Skeletal muscle tissue (tissue), 3 donors: ENCODE measurements at regions not wholly inside any gene's neighbourhood (a gene's known extent, or its start where the extent isn't known, plus 50 kb on each side); places are given as distances from the start of the nearest gene placed in this dataset.

Experiments
- H3K27ac ChIP-seq: one replicate; pipeline ENCODE4 v1.7.0; 2013; ENCODE audit warnings: mild to moderate bottlenecking, low read depth, low read length, inconsistent platforms
- H3K27me3 ChIP-seq, 3 donors: one replicate each; pipeline ENCODE4 v1.7.0; 2013; ENCODE audit warnings: low read length in 3 of 3; ENCODE audit not compliant: control insufficient read depth in 3 of 3, insufficient read depth in 3 of 3
- H3K36me3 ChIP-seq, 3 donors: one replicate each; pipeline ENCODE4 v1.7.0; 2013; ENCODE audit warnings: low read length in 3 of 3; ENCODE audit not compliant: control insufficient read depth in 3 of 3, insufficient read depth in 3 of 3
- H3K4me1 ChIP-seq, 3 donors: one replicate each; pipeline ENCODE4 v1.7.0; 2013; ENCODE audit warnings: low read length in 3 of 3, mild to moderate bottlenecking in 3 of 3; ENCODE audit not compliant: control insufficient read depth in 3 of 3, insufficient read depth in 3 of 3
- H3K4me3 ChIP-seq, 3 donors: one replicate each; pipeline ENCODE4 v1.7.0; 2013; ENCODE audit warnings: low read length in 3 of 3
- H3K9ac ChIP-seq, 3 donors: one replicate each; pipeline ENCODE4 v1.7.0; 2013; ENCODE audit warnings: low read length in 3 of 3, mild to moderate bottlenecking in 3 of 3, moderate library complexity in 2 of 3, low read depth in 1 of 3
- H3K9me3 ChIP-seq, 3 donors: one replicate each; pipeline ENCODE4 v1.7.0; 2013; ENCODE audit warnings: low read length in 3 of 3; ENCODE audit not compliant: control insufficient read depth in 3 of 3
- donor health status: Osteomylitis.

- no peaks in the 10 kb centered on the region for H3K4me1 ChIP-seq
- no peak overlapping the region for H3K9ac ChIP-seq
- no peak overlapping the region for H3K4me3 ChIP-seq
- no peaks in the 10 kb centered on the region for H3K36me3 ChIP-seq
- no peaks in the 10 kb centered on the region for H3K27me3 ChIP-seq
- H3K27ac ChIP-seq = no peak overlapping the region
- no peaks in the 10 kb centered on the region for H3K9me3 ChIP-seq
Observed at GRCh38 chr5:87649455-87649854, 236.7 kb upstream of the CCNH start.

- Histone ChIP-seq H3K27ac (no peak overlapping the region), H3K9me3 (no peaks in the 10 kb centered on the region), H3K9ac (no peak overlapping the region), H3K4me3 (no peak overlapping the region), H3K27me3 (no peaks in the 10 kb centered on the region), H3K4me1 (no peaks in the 10 kb centered on the region), H3K36me3 (no peaks in the 10 kb centered on the region)
Observed at GRCh38 chr5:87645224-87645623, 232.5 kb upstream of the CCNH start.

GRCh38 chr5:87640902-87641301 lies 228.2 kb upstream of the CCNH start:
- Histone ChIP-seq H3K4me3 (no peak overlapping the region), H3K27ac (no peak overlapping the region)

GRCh38 chr5:87627363-87627762 lies 214.6 kb upstream of the CCNH start:
- Histone ChIP-seq H3K4me1 (no peaks in the 10 kb centered on the region), H3K9me3 (no peaks in the 10 kb centered on the region), H3K9ac (no peak overlapping the region), H3K27me3 (no peaks in the 10 kb centered on the region), H3K4me3 (no peak overlapping the region), H3K27ac (no peak overlapping the region), H3K36me3 (no peaks in the 10 kb centered on the region)

More at GRCh38 chr5:87640902-87641301, 228.2 kb upstream of the CCNH start:
- H3K9ac ChIP-seq = no peak overlapping the region
- H3K4me1 ChIP-seq = no peaks in the 10 kb centered on the region
- no peaks in the 10 kb centered on the region for H3K27me3 ChIP-seq
- no peaks in the 10 kb centered on the region for H3K36me3 ChIP-seq
- no peaks in the 10 kb centered on the region for H3K9me3 ChIP-seq

GRCh38 chr5:87608385-87608784 lies 195.7 kb upstream of the CCNH start:
- Histone ChIP-seq H3K27me3 (no peaks in the 10 kb centered on the region), H3K27ac (no peak overlapping the region), H3K36me3 (no peaks in the 10 kb centered on the region), H3K9ac (no peak overlapping the region), H3K4me1 (no peaks in the 10 kb centered on the region), H3K4me3 (no peak overlapping the region), H3K9me3 (peaks cover 0 to 2% (median 0%) of the 10 kb centered on the region in 3 donors)

- no peaks in the 10 kb centered on the region for H3K4me1 ChIP-seq
- no peak overlapping the region for H3K4me3 ChIP-seq
- H3K9ac ChIP-seq = no peak overlapping the region
- H3K9me3 ChIP-seq = peaks cover 0 to 2% (median 0%) of the 10 kb centered on the region in 3 donors
- H3K36me3 ChIP-seq = no peaks in the 10 kb centered on the region
- no peak overlapping the region for H3K27ac ChIP-seq
- no peaks in the 10 kb centered on the region for H3K27me3 ChIP-seq
Observed at GRCh38 chr5:87605663-87606062, 192.9 kb upstream of the CCNH start.

GRCh38 chr5:87599778-87600177 lies 187.0 kb upstream of the CCNH start:
- H3K4me3 ChIP-seq = no peak overlapping the region
- no peaks in the 10 kb centered on the region for H3K27me3 ChIP-seq
- H3K27ac ChIP-seq = no peak overlapping the region
- H3K9me3 ChIP-seq = no peaks in the 10 kb centered on the region
- H3K36me3 ChIP-seq = no peaks in the 10 kb centered on the region
- H3K4me1 ChIP-seq = no peaks in the 10 kb centered on the region
- H3K9ac ChIP-seq = no peak overlapping the region

GRCh38 chr5:87598460-87598859 lies 185.7 kb upstream of the CCNH start:
- Histone ChIP-seq H3K9ac (no peak overlapping the region), H3K27ac (no peak overlapping the region), H3K36me3 (no peaks in the 10 kb centered on the region), H3K27me3 (no peaks in the 10 kb centered on the region), H3K9me3 (no peaks in the 10 kb centered on the region), H3K4me1 (no peaks in the 10 kb centered on the region), H3K4me3 (no peak overlapping the region)

- Histone ChIP-seq H3K9ac (no peak overlapping the region), H3K4me3 (no peak overlapping the region), H3K27me3 (no peaks in the 10 kb centered on the region), H3K27ac (no peak overlapping the region), H3K36me3 (no peaks in the 10 kb centered on the region), H3K4me1 (no peaks in the 10 kb centered on the region), H3K9me3 (no peaks in the 10 kb centered on the region)
Observed at GRCh38 chr5:87594566-87594965, 181.8 kb upstream of the CCNH start.

- Histone ChIP-seq H3K27ac (no peak overlapping the region), H3K4me3 (no peak overlapping the region), H3K9me3 (peaks cover 0 to 3% (median 0%) of the 10 kb centered on the region in 3 donors), H3K36me3 (no peaks in the 10 kb centered on the region), H3K27me3 (no peaks in the 10 kb centered on the region), H3K4me1 (no peaks in the 10 kb centered on the region), H3K9ac (no peak overlapping the region)
Observed at GRCh38 chr5:87589587-87589986, 176.9 kb upstream of the CCNH start.

- Histone ChIP-seq H3K9me3 (peaks cover 0 to 3% (median 0%) of the 10 kb centered on the region in 3 donors), H3K4me3 (no peak overlapping the region), H3K36me3 (no peaks in the 10 kb centered on the region), H3K27me3 (no peaks in the 10 kb centered on the region), H3K9ac (no peak overlapping the region), H3K4me1 (no peaks in the 10 kb centered on the region), H3K27ac (no peak overlapping the region)
Observed at GRCh38 chr5:87588316-87588715, 175.6 kb upstream of the CCNH start.
